Osteocyte (in vitro differentiated cells): ENCODE measurements at regions not wholly inside any gene's neighbourhood (a gene's known extent, or its start where the extent isn't known, plus 50 kb on each side); places are given as distances from the start of the nearest gene placed in this dataset.

Experiments used
- DNase-seq: peaks from one replicate; pipeline ENCODE4 v3.0.0; 2021; ENCODE audit warnings: mixed read lengths; ENCODE audit not compliant: unreplicated experiment; ENCODE audit errors: extremely low spot score
- H3K27ac Mint-ChIP-seq: one replicate; pipeline ENCODE4 v1.8.0; 2021; ENCODE audit warnings: mild to moderate bottlenecking, mixed read lengths; ENCODE audit not compliant: unreplicated experiment
- H3K27me3 Mint-ChIP-seq: one replicate; pipeline ENCODE4 v1.8.0; 2021; ENCODE audit warnings: mixed read lengths; ENCODE audit not compliant: unreplicated experiment
- H3K36me3 Mint-ChIP-seq: one replicate; pipeline ENCODE4 v1.8.0; 2021; ENCODE audit warnings: mixed read lengths; ENCODE audit not compliant: unreplicated experiment
- H3K4me1 Mint-ChIP-seq: one replicate; pipeline ENCODE4 v1.8.0; 2021; ENCODE audit warnings: mixed read lengths; ENCODE audit not compliant: unreplicated experiment
- H3K4me3 Mint-ChIP-seq: one replicate; pipeline ENCODE4 v1.8.0; 2021; ENCODE audit warnings: mild to moderate bottlenecking, moderate library complexity, mixed read lengths; ENCODE audit not compliant: unreplicated experiment
- H3K9me3 Mint-ChIP-seq: one replicate; pipeline ENCODE4 v1.8.0; 2021; ENCODE audit warnings: mixed read lengths; ENCODE audit not compliant: unreplicated experiment
- CTCF ChIP-seq: fragments of 200-600 bp; sonication (generic); IDR thresholded peaks from 2 replicates; pipeline ENCODE4 v1.5.0; 2021; ENCODE audit warnings: antibody characterized with exemption, mild to moderate bottlenecking, moderate library complexity

GRCh38 chr5:104305602-104306001, 743.0 kb upstream of the NUDT12 start:
- no peak overlapping the region for H3K27ac Mint-ChIP-seq

DNA sequence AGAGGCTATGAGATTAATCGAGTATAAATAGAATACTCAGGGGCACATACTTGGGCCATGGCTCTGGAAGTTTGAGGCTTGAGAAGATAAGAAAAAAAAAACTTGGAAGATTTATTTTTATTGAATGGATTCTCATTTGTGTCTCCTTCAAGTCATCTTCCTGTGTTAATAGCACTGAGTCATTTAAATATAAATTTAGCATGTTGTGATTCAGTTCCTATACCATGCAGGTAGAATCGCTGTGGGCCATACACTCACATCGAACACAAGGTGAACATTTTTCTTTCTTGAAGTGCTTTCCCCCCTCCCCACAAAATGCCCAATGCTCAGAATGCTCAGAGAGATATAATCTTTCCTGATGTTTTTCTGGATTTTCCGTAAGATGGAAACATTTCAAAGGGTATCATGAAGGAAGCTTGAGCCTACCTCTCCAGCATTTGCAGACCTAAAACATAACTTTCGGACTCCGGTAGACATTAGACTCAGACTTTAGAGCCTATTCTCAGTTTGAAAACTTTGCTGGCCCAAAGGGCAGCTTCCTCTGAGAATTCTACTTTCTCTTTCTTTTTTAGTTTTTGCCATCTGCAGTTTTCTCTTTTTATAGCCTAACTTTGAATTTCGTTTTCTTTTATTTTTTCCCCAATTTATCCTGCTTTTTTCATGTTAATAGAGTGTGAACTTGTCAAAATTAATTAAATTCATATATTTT, 737.6 kb upstream of the NUDT12 start:
- Mint-ChIP-seq H3K4me3 (no peak overlapping the region), H3K4me1 (peaks cover 22% of the 10 kb centered on the region), H3K9me3 (peaks cover 5% of the 10 kb centered on the region), H3K36me3 (no peaks in the 10 kb centered on the region), H3K27ac (no peak overlapping the region), H3K27me3 (no peaks in the 10 kb centered on the region)
- no peak for DNase-seq
- TF ChIP-seq CTCF, result no peak

More at GRCh38 chr5:104305602-104306001, 743.0 kb upstream of the NUDT12 start:
- Mint-ChIP-seq H3K36me3 (no peaks in the 10 kb centered on the region), H3K4me1 (peaks cover 10% of the 10 kb centered on the region), H3K27me3 (no peaks in the 10 kb centered on the region), H3K4me3 (no peak overlapping the region), H3K9me3 (no peaks in the 10 kb centered on the region)
- DNase-seq, result no peak
- TF ChIP-seq CTCF, result no peak

- Mint-ChIP-seq H3K36me3 (no peaks in the 10 kb centered on the region), H3K4me3 (no peak overlapping the region), H3K4me1 (peaks cover 26% of the 10 kb centered on the region), H3K9me3 (peaks cover 5% of the 10 kb centered on the region), H3K27ac (no peak overlapping the region), H3K27me3 (no peaks in the 10 kb centered on the region)
- DNase-seq, result no peak
- no peak for TF ChIP-seq CTCF
Observed at GRCh38 chr5:104298518-104298917, 735.9 kb upstream of the NUDT12 start.

DNA sequence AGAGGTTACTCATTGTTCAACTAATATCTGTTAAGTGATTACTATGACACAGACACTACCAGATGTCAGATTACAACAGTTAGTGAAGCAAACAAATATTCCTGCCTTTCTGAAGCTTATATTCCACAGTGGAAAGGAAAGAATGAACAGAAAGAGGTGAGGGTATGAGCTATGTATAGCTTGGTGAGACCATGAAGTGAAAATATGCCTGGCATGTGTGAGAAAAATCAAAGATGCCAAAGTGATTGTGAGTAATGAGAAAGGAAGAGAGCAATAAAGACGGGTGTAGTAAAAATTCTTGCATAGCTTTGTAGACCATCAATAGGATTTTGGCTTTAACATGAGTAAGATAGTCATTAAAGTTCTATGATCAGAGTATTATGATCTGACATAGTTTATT, 734.5 kb upstream of the NUDT12 start:
- Mint-ChIP-seq H3K27ac (no peak overlapping the region), H3K4me3 (no peak overlapping the region), H3K9me3 (peaks cover 5% of the 10 kb centered on the region), H3K27me3 (no peaks in the 10 kb centered on the region), H3K36me3 (no peaks in the 10 kb centered on the region), H3K4me1 (peaks cover 24% of the 10 kb centered on the region)
- TF ChIP-seq CTCF, result no peak
- DNase-seq, result no peak

DNA sequence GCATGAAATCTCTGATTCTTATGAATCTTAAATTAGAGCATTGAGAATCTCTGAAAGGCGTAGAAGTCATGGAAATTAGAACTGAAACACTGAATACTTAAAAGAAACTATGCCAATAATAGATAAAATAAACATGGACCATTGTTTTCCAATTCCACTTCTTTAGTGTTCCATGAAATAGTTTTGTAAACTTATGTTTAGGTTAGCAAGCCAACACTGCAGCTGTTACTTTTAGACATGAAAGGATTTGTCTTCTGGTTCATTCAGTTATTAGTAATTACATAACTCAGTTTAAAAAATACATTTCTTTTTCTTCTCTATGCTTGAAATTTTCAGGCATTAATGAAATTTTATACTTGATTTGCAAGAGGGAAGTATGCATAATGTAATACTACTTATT, 733.4 kb upstream of the NUDT12 start:
- no peak overlapping the region for H3K27ac Mint-ChIP-seq
- H3K9me3 Mint-ChIP-seq, result peaks cover 5% of the 10 kb centered on the region
- H3K4me1 Mint-ChIP-seq, result peaks cover 17% of the 10 kb centered on the region
- no peak for DNase-seq
- no peaks in the 10 kb centered on the region for H3K27me3 Mint-ChIP-seq
- no peaks in the 10 kb centered on the region for H3K36me3 Mint-ChIP-seq
- H3K4me3 Mint-ChIP-seq, result no peak overlapping the region
- TF ChIP-seq CTCF, result no peak
